Endothelial cell of umbilical vein (primary cell): ENCODE measurements at regions not wholly inside any gene's neighbourhood (a gene's known extent, or its start where the extent isn't known, plus 50 kb on each side); places are given as distances from the start of the nearest gene placed in this dataset.

ENCODE experiments used
- BruUV-seq: library from RNA; stranded (reverse); fragments of 400-500 nt; replicated peaks from 2 replicates; lab custom pipeline; 2021; lab: Mats Ljungman, UMichigan
- CTCF ChIA-PET: fragments of 300-600, 350-600 bp; sonication (Branson Sonifier 250); formaldehyde crosslinking; loops from one replicate; lab custom pipeline; 2021; ENCODE audit warnings: antibody characterized with exemption, inconsistent platforms; lab: Charles Lee
- POLR2A ChIA-PET: fragments of 300-600, 350-600 bp; sonication (Branson Sonifier 250); formaldehyde crosslinking; loops from one replicate; lab custom pipeline; 2021; ENCODE audit warnings: antibody characterized with exemption, inconsistent platforms; lab: Charles Lee
- DNase-seq: peaks from one replicate; pipeline ENCODE4 v3.0.0-alpha.2; 2011; ENCODE audit warnings: low read depth, low spot score
- FAIRE-seq: peaks from 2 replicates; lab custom pipeline; 2011; peaks lifted over from hg19 to GRCh38; lab: Jason Lieb, UNC
- H2AFZ ChIP-seq: 2 replicates; pipeline ENCODE4 v1.6.0; 2012; ENCODE audit warnings: low read depth, low read length, control low read depth, inconsistent platforms
- H3K27ac ChIP-seq: 2 replicates; pipeline ENCODE4 v1.5.1; 2011; ENCODE audit warnings: low read depth, mild to moderate bottlenecking, control low read depth, low read length, moderate library complexity; ENCODE audit not compliant: insufficient read depth
- H3K27me3 ChIP-seq, 2 experiments: 2 replicates each; pipeline versions ENCODE4 v1.6.0 to v1.6.1; 2011; ENCODE audit warnings: low read length in 2 of 2, mixed read lengths in 1 of 2; ENCODE audit not compliant: control insufficient read depth in 2 of 2, insufficient read depth in 2 of 2
- H3K36me3 ChIP-seq, 2 experiments: 2 replicates in 1 of 2; 3 replicates in 1 of 2; pipeline ENCODE4 v1.5.1; 2011; ENCODE audit warnings: low read length in 2 of 2, mild to moderate bottlenecking in 1 of 2, moderate library complexity in 1 of 2; ENCODE audit not compliant: control insufficient read depth in 2 of 2, insufficient read depth in 2 of 2; ENCODE audit errors: extremely low read depth in 1 of 2
- H3K4me1 ChIP-seq: 3 replicates; pipeline ENCODE4 v1.5.1; 2011; ENCODE audit warnings: mild to moderate bottlenecking, low read length; ENCODE audit not compliant: control insufficient read depth, insufficient read depth; ENCODE audit errors: extremely low read depth
- H3K4me2 ChIP-seq: 2 replicates; pipeline ENCODE4 v1.6.1; 2011; ENCODE audit warnings: low read length, control low read depth, mixed read lengths; ENCODE audit not compliant: insufficient read depth
- H3K4me3 ChIP-seq, 3 experiments: fragments of 200-600 bp in 1 of 3; sonication (generic), shearing (Covaris generic) in 1 of 3; replicated peaks in 1 of 3; 2 replicates each; pipeline ENCODE4 v1.5.1; 2011 to 2016; ENCODE audit warnings: control low read depth in 3 of 3, low read length in 3 of 3, mild to moderate bottlenecking in 2 of 3, inconsistent platforms in 1 of 3, low read depth in 1 of 3, moderate library complexity in 1 of 3; ENCODE audit not compliant: insufficient read depth in 1 of 3
- H3K79me2 ChIP-seq: 2 replicates; pipeline ENCODE4 v1.6.0; 2012; ENCODE audit warnings: low read length, inconsistent platforms; ENCODE audit not compliant: control insufficient read depth, insufficient read depth
- H3K9ac ChIP-seq: replicated peaks from 2 replicates; pipeline ENCODE3; 2011; ENCODE audit warnings: low read length, control low read depth; ENCODE audit not compliant: insufficient read depth; ENCODE audit errors: extremely low read depth
- H3K9me1 ChIP-seq: replicated peaks from 3 replicates; pipeline ENCODE4 v1.6.0; 2011; ENCODE audit warnings: mild to moderate bottlenecking, low read length; ENCODE audit not compliant: control insufficient read depth, insufficient read depth; ENCODE audit errors: extremely low read depth
- H3K9me3 ChIP-seq: replicated peaks from 2 replicates; pipeline ENCODE4 v1.5.1; 2012; ENCODE audit warnings: low read length, inconsistent platforms; ENCODE audit not compliant: control insufficient read depth, insufficient read depth
- H4K20me1 ChIP-seq: replicated peaks from 2 replicates; pipeline ENCODE3; 2011; ENCODE audit warnings: mild to moderate bottlenecking, low read length; ENCODE audit not compliant: control insufficient read depth, insufficient read depth; ENCODE audit errors: extremely low read depth
- CTCF ChIP-seq, 2 donors: IDR thresholded peaks; 1 replicate in 1 of 2; 2 replicates in 1 of 2; pipeline ENCODE4 v1.5.1; 2011; ENCODE audit warnings: low read length in 2 of 2, mild to moderate bottlenecking in 2 of 2, moderate library complexity in 2 of 2, control low read depth in 1 of 2, inconsistent platforms in 1 of 2, low read depth in 1 of 2; ENCODE audit not compliant: insufficient read depth in 1 of 2; ENCODE audit errors: extremely low read depth in 1 of 2
- EZH2 ChIP-seq: IDR thresholded peaks from 2 replicates; pipeline ENCODE4 v1.6.1; 2012; ENCODE audit warnings: borderline replicate concordance, low read depth, mild to moderate bottlenecking, moderate library complexity, low read length, inconsistent platforms; ENCODE audit not compliant: severe bottlenecking
- FOS ChIP-seq: IDR thresholded peaks from 2 replicates; pipeline ENCODE4 v1.6.1; 2011; ENCODE audit warnings: mild to moderate bottlenecking, low read length, moderate library complexity, borderline replicate concordance; ENCODE audit not compliant: insufficient read depth
- GATA2 ChIP-seq: IDR thresholded peaks from 2 replicates; pipeline ENCODE4 v1.7.0; 2011; ENCODE audit warnings: low read depth, mild to moderate bottlenecking, moderate library complexity, mixed read lengths, low read length; ENCODE audit not compliant: insufficient read length, insufficient read depth
- JUN ChIP-seq: IDR thresholded peaks from 2 replicates; pipeline ENCODE4 v1.6.1; 2011; ENCODE audit warnings: borderline replicate concordance, low read depth; ENCODE audit not compliant: insufficient read length, insufficient read depth
- MAX ChIP-seq: IDR thresholded peaks from 2 replicates; pipeline ENCODE4 v1.6.1; 2011; ENCODE audit not compliant: insufficient read depth, insufficient read length
- MYC ChIP-seq: IDR thresholded peaks from one replicate; pipeline ENCODE4 v1.6.1; 2011; ENCODE audit warnings: mild to moderate bottlenecking, low read depth, low read length
- POLR2A ChIP-seq: IDR thresholded peaks from 2 replicates; pipeline ENCODE4 v1.6.1; 2012; ENCODE audit warnings: low read depth, mild to moderate bottlenecking, control low read depth, low read length
- POLR2AphosphoS5 ChIP-seq: IDR thresholded peaks from 2 replicates; pipeline ENCODE4 v1.6.1; 2012; ENCODE audit warnings: low read depth, mild to moderate bottlenecking, control low read depth, low read length, moderate library complexity; ENCODE audit not compliant: insufficient read depth
- dilution Hi-C: fragments of 300-500 bp; cut with MboI; formaldehyde crosslinking; loops from one replicate; pipeline ENCODE4 v1.15.0; 2019; ENCODE audit warnings: low sequenced_read_pairs; ENCODE audit not compliant: extremely low pct_ligation_motif_present
- intact Hi-C: fragments of 100-400 bp; cut with micrococcal nuclease; formaldehyde crosslinking; loops from one replicate; pipeline ENCODE4 v1.10.0; 2022

DNA sequence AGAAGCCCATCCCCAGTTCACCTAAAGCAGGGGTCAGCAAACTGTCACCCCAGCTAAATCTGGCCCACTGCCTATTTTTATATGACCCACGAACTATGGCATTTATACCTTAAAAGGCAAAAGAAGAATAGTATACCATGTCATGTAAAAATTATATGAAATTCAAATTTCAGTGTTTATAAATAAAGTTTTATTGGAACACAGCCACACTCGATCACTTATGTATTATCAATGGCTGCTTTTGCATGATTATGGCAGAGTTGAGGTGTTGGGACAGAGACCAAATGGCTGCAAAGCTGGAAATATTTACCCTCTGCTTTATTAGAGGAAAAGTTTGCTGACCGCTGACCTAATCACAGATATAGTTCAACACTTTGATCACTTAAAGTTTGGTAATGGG is 59.2 kb upstream of the GATB start:
- Histone ChIP-seq H3K27me3 (peaks cover 0 to 2% of the 10 kb centered on the region in 2 experiments), H3K4me2 (no peak overlapping the region), H3K79me2 (no peaks in the 10 kb centered on the region), H4K20me1 (no peaks in the 10 kb centered on the region), H3K9me3 (no peaks in the 10 kb centered on the region), H3K4me3 (no peak overlapping the region), H3K36me3 (no peaks in the 10 kb centered on the region), H3K27ac (no peak overlapping the region), H3K9ac (no peak overlapping the region), H3K9me1 (no peaks in the 10 kb centered on the region), H3K4me1 (no peaks in the 10 kb centered on the region), H2AFZ (no peak overlapping the region)
- DNase-seq (no peak), FAIRE-seq (no peak)
- POLR2A ChIA-PET, result no interaction called here
- TF ChIP-seq FOS (no peak), CTCF (IDR thresholded peaks at IDR 0.05; ENCODE audit: extremely low read depth in 1 of 2, insufficient read depth in 1 of 2, low read depth in 1 of 2, low read length in 2 of 2) (no peak), JUN (no peak), POLR2AphosphoS5 (no peak), POLR2A (no peak), MAX (no peak), GATA2 (no peak), MYC (no peak), EZH2 (no peak)
- CTCF ChIA-PET, result interaction anchor here (1.5 to 2.6 kb wide), 2 partner anchors 18 to 21 kb away, joined by 3 to 6 read pairs; no protein-coding TSS in a partner anchor
- dilution Hi-C loops, result no loop called here
- BruUV-seq, result no TSS peak
- intact Hi-C loops, result no loop called here
